HL-60/S4 (cell line): ENCODE measurements at regions not wholly inside any gene's neighbourhood (a gene's known extent, or its start where the extent isn't known, plus 50 kb on each side); places are given as distances from the start of the nearest gene placed in this dataset.

Source experiments
- in situ Hi-C: fragments of 300-500 bp; cut with MboI; formaldehyde crosslinking; loops from 2 replicates; pipeline ENCODE4 v1.14.3; 2022; ENCODE audit warnings: low sequenced_read_pairs

DNA sequence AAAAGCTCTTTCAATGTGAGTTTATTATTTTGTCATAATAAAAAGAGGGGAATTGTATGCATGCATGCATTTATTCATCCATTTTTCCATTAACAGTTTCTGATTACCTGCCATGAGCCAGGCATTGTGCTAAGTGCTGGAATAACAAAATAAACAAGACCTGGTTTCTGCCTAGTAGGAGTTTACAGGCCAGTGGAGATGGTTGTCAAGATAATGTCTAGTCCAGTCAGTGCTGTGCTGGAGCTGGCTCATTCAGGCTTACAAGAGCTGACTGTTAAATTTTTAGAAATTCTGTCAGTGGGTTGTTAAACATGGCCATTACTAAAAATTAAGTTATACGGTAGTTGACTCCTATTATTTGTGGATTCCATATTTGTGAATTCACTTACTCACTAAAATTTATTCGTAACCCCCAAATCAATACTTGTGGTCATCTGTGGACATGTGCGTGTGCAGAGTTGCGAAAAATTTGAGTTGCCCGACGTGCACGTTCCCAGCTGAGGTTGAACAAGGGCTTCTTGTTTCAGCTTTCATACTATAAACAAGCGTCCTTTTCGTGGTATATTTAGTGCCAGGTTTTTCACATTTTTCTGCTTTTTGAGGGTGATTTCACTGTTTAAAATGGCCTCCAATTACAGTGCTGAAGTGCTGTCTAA lies 172.3 kb upstream of the RPS6KA3 start:
- in situ Hi-C loops = loop anchor here (25.0 kb wide), 1 partner anchor 202 kb away; no protein-coding TSS in a partner anchor

DNA sequence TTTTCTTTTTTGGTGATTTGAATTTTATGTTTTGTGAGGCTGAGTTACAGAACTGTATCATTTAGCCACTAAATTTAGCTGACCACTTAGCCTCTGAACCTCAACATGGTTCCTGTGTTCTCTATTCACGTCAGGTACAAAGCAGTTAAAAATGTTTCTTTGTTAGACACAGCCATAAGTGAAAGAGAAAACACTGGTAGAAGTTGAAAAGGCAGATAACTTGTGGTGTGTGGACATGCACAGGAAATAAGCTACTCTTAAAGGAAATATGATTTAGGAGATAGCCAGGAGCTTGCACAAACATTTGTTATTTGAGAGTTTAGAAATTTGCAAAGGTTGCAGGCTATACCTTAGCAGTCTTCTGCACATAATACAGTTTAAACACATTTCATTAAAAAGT lies 171.0 kb upstream of the RPS6KA3 start:
- in situ Hi-C loops = loop anchor here (25.0 kb wide), 1 partner anchor 200 kb away; no protein-coding TSS in a partner anchor

GRCh38 chrX:20435913-20436312 lies 169.2 kb upstream of the RPS6KA3 start:
- in situ Hi-C loops = loop anchor here (25.0 kb wide), 1 partner anchor 199 kb away; no protein-coding TSS in a partner anchor

DNA sequence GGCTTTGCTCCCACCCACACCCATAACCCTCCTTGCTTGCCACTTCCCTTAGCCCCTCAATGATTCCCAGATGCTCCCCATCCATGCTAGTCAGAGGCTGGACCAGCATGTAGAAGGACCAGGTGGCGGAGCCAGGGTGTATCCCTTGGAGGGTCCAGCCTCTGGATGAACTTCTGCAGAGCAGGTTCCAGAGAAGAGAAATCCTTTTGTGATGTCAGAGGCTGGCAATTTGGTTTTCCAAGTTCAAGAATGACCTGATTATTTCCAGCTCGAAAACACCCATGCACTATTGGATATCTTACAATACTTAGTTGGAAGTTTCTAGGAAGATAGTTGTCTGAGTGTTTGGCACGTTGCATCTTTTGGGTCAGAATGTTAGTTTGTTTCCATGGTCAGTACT lies 168.3 kb upstream of the RPS6KA3 start:
- in situ Hi-C loops = loop anchor here (25.0 kb wide), 1 partner anchor 198 kb away; no protein-coding TSS in a partner anchor

GRCh38 chrX:20433388-20433775 lies 166.7 kb upstream of the RPS6KA3 start:
- in situ Hi-C loops = loop anchor here (25.0 kb wide), 1 partner anchor 196 kb away; no protein-coding TSS in a partner anchor

- in situ Hi-C loops = loop anchor here (25.0 kb wide), 1 partner anchor 196 kb away; no protein-coding TSS in a partner anchor
These were observed 166.2 kb upstream of the RPS6KA3 start for GRCh38 chrX:20432746-20433387.

DNA sequence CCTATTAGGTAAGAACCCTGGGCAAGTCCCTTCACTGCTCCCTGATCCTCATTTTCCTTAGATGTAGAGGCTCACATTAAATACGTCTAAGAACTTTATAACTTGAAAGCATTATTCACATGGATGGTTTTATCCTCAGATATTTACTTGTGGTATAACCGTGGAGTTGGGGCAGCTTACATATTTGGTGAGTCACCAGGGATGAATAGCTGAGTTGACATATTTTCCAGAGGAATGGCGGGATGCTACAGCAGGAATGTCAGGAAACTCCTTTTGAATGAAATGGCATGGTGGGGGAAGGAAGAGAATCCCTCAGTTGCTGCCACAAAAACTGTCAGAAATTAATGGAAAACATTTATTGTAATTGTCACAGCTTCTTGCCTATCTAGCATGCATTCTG lies 165.3 kb upstream of the RPS6KA3 start:
- in situ Hi-C loops = loop anchor here (25.0 kb wide), 1 partner anchor 195 kb away; no protein-coding TSS in a partner anchor

GRCh38 chrX:20431486-20431885 lies 164.8 kb upstream of the RPS6KA3 start:
- in situ Hi-C loops = loop anchor here (25.0 kb wide), 1 partner anchor 194 kb away; no protein-coding TSS in a partner anchor

DNA sequence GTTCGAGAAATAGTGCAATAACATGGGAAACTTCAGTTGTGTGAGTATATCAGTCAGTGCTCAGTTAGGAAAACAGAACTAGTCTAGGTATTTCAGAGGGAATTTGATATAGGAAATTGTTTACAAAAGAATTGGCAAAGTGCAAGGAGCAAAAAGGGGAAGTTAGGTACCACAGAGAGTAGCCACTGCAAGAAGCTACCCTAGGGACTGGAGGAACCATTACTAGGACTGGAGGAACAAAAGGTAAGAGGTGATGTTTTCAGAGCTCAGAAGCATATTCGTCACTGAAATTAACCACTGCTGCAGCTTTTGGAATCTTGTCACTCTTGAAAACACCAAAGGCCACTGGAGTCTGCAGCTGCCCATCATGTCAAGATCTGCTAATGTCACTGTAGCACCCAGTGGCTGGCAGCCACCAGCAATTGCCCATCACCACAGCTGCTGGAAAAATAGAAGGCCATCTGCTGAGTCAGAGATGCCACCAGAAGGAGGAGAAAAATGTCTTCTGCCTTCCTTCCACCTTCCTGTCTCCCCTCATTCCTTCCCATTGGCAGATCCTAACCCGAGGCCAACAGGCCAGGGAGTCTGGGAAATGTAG lies 160.6 kb upstream of the RPS6KA3 start:
- in situ Hi-C loops = loop anchor here (25.0 kb wide), 1 partner anchor 190 kb away; no protein-coding TSS in a partner anchor

DNA sequence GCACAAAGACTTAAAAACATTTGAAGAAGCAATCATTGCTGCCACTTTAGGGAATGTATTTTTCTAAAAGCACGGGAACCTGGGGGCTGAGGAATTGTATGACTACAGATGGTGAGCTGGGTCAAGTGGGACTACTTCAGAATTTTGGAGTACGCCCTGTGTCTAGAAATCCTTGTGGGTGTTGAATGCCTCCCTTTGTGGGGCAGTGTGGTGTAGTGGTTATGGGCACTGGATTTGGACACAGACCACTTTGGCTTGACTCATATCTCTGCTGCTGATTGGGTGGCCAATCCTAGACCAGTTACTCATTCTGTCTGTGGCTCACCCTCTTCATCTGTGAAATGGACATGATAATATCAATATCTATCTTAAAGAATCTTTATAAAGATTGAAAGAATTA lies 155.0 kb upstream of the RPS6KA3 start:
- in situ Hi-C loops = no loop called here

GRCh38 chrX:20421275-20421674 lies 154.6 kb upstream of the RPS6KA3 start:
- in situ Hi-C loops = no loop called here

GRCh38 chrX:20420058-20420457 lies 153.3 kb upstream of the RPS6KA3 start:
- in situ Hi-C loops = no loop called here

- in situ Hi-C loops = no loop called here
These were observed 151.9 kb upstream of the RPS6KA3 start for GRCh38 chrX:20418379-20419150.

GRCh38 chrX:20414762-20415445 lies 148.2 kb upstream of the RPS6KA3 start:
- in situ Hi-C loops = no loop called here

GRCh38 chrX:20414066-20414465 lies 147.4 kb upstream of the RPS6KA3 start:
- in situ Hi-C loops = no loop called here

GRCh38 chrX:20412871-20413486 lies 146.3 kb upstream of the RPS6KA3 start:
- in situ Hi-C loops = no loop called here

GRCh38 chrX:20410540-20410939 lies 143.8 kb upstream of the RPS6KA3 start:
- in situ Hi-C loops = no loop called here

DNA sequence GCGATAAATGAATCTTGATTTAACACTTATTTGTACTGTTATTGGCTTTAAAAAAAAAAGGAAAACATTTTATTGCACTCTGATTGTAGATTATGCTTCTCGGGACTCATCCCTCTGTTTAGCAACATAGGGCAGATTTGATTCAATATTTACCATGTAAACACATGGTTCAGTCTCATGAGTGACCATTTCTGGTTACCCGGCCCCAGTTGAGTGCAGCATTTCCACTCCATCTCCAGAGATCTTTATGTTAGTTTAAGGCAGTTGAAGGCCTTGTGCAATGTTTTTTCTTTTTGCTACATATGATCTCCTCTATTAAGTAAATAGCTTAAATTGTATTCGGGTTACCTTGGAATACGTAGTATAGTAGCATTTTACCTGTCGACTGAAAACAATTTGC lies 143.3 kb upstream of the RPS6KA3 start:
- in situ Hi-C loops = no loop called here

DNA sequence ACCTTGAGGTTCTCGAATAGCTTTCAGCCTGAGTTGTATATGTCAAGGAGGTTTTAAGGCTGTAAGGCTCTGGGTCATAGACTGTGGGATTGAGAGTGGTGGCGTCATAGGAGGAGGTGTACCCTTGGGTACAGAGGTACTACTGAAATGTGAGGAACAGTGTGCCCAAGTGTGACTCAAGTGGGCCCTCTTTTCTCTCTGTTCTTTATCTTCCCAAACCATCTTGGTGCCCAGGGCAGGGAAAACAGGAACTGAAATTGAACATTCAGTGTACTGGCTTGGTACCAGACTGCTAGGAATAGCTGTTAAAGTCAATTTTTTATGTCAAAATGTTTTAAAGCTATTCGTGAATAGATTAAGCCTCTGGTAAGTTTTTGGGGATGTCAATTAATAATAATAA lies 136.2 kb upstream of the RPS6KA3 start:
- in situ Hi-C loops = no loop called here
